ENCODE measurements at regions not wholly inside any gene's neighbourhood (a gene's known extent, or its start where the extent isn't known, plus 50 kb on each side); places are given as distances from the start of the nearest gene placed in this dataset.
"Not testable (repeated sequence)": the region's sequence is repeated elsewhere in the genome, so short reads cannot be mapped to it uniquely, and the experiment has no call there.

- H3K4me3 ChIP-seq (ENCODE audit: low read depth, low read length): no peak overlapping the region
- TF ChIP-seq CTCF (IDR thresholded peaks at IDR 0.05; ENCODE audit: low read depth, low read length, missing control alignments): no peak
- no peak for DNase-seq (ENCODE audit: low read depth)
Observed at GRCh38 chr11:15845261-15845660, 511.1 kb downstream of the SOX6 start.

- no peak for DNase-seq (ENCODE audit: low read depth)
- no peak for TF ChIP-seq CTCF (IDR thresholded peaks at IDR 0.05; ENCODE audit: low read depth, low read length, missing control alignments)
- H3K4me3 ChIP-seq (ENCODE audit: low read depth, low read length): no peak overlapping the region
Observed at GRCh38 chr11:15848631-15849168, 507.6 kb downstream of the SOX6 start.

GRCh38 chr11:15849257-15849656, 507.1 kb downstream of the SOX6 start:
- no peak for DNase-seq (ENCODE audit: low read depth)
- TF ChIP-seq CTCF (IDR thresholded peaks at IDR 0.05; ENCODE audit: low read depth, low read length, missing control alignments): no peak
- no peak overlapping the region for H3K4me3 ChIP-seq (ENCODE audit: low read depth, low read length)

GRCh38 chr11:15850335-15850734, 506.0 kb downstream of the SOX6 start:
- H3K4me3 ChIP-seq (ENCODE audit: low read depth, low read length); DNase-seq (ENCODE audit: low read depth): not testable (repeated sequence)

- H3K4me3 ChIP-seq (ENCODE audit: low read depth, low read length): no peak overlapping the region
- DNase-seq (ENCODE audit: low read depth): no peak
- no peak for TF ChIP-seq CTCF (IDR thresholded peaks at IDR 0.05; ENCODE audit: low read depth, low read length, missing control alignments)
Observed at GRCh38 chr11:15851051-15851498, 505.3 kb downstream of the SOX6 start.

GRCh38 chr11:15852179-15852578, 504.2 kb downstream of the SOX6 start:
- peak; percentile 28 for TF ChIP-seq CTCF (IDR thresholded peaks at IDR 0.05; ENCODE audit: low read depth, low read length, missing control alignments)
- DNase-seq (ENCODE audit: low read depth): no peak

GRCh38 chr11:15854245-15854644, 502.1 kb downstream of the SOX6 start:
- TF ChIP-seq CTCF (IDR thresholded peaks at IDR 0.05; ENCODE audit: low read depth, low read length, missing control alignments): no peak
- no peak overlapping the region for H3K4me3 ChIP-seq (ENCODE audit: low read depth, low read length)
- DNase-seq (ENCODE audit: low read depth): no peak

More at GRCh38 chr11:15852179-15852578, 504.2 kb downstream of the SOX6 start:
- H3K4me3 ChIP-seq (ENCODE audit: low read depth, low read length): no peak overlapping the region
